Kidney (tissue), 13 donors: ENCODE measurements at regions not wholly inside any gene's neighbourhood (a gene's known extent, or its start where the extent isn't known, plus 50 kb on each side); places are given as distances from the start of the nearest gene placed in this dataset.

ENCODE experiments used
- DNase-seq, 5 donors: peaks; one replicate each; pipeline ENCODE4 v3.0.0-alpha.2; 2013 to 2020
- FAIRE-seq: peaks from 2 replicates; lab custom pipeline; 2012; peaks lifted over from hg19 to GRCh38; lab: Jason Lieb, UNC
- H3K27ac ChIP-seq, 2 donors: one replicate each; pipeline ENCODE4 v1.7.0; 2013; ENCODE audit warnings: low read depth in 2 of 2, low read length in 2 of 2, inconsistent platforms in 1 of 2
- H3K27me3 ChIP-seq: one replicate; pipeline ENCODE4 v1.7.1; 2013; ENCODE audit warnings: low read length, inconsistent platforms; ENCODE audit not compliant: control insufficient read depth, insufficient read depth
- H3K36me3 ChIP-seq, 3 donors: one replicate each; pipeline versions ENCODE4 v1.7.0 to v1.7.1; 2013; ENCODE audit warnings: low read length in 3 of 3, control low read depth in 1 of 3, inconsistent platforms in 1 of 3; ENCODE audit not compliant: insufficient read depth in 3 of 3, control insufficient read depth in 2 of 3
- H3K4me1 ChIP-seq, 3 donors: one replicate each; pipeline versions ENCODE4 v1.7.0 to v1.7.1; 2013; ENCODE audit warnings: low read length in 3 of 3, inconsistent platforms in 1 of 3, low read depth in 1 of 3; ENCODE audit not compliant: control insufficient read depth in 2 of 3, insufficient read depth in 2 of 3
- H3K4me3 ChIP-seq, 3 donors: one replicate each; pipeline versions ENCODE4 v1.7.0 to v1.8.1; 2013; ENCODE audit warnings: low read length in 3 of 3, control low read depth in 1 of 3, inconsistent platforms in 1 of 3
- H3K9ac ChIP-seq, 3 donors: one replicate each; pipeline versions ENCODE4 v1.7.0 to v1.7.1; 2013; ENCODE audit warnings: low read length in 3 of 3, control low read depth in 1 of 3, inconsistent platforms in 1 of 3
- H3K9me3 ChIP-seq, 3 donors: one replicate each; pipeline versions ENCODE4 v1.7.0 to v1.7.1; 2013; ENCODE audit warnings: low read length in 3 of 3, control low read depth in 1 of 3, inconsistent platforms in 1 of 3; ENCODE audit not compliant: control insufficient read depth in 2 of 3, insufficient read depth in 1 of 3
- CTCF ChIP-seq: IDR thresholded peaks from 3 replicates; pipeline ENCODE4 v1.5.1; 2012; ENCODE audit warnings: mild to moderate bottlenecking, moderate library complexity, borderline replicate concordance; ENCODE audit not compliant: insufficient read depth; ENCODE audit errors: extremely low read depth
- intact Hi-C: fragments of 100-400 bp; cut with DNase I; formaldehyde crosslinking; loops from one replicate; pipeline ENCODE4 v1.11.1; 2022
- donor health status: control.
- donor health status: control.
- donor health status: control.
- donor health status: control.
- donor health status: control.
- donor health status: DM: yes; HTN: yes; CAD: no.
- donor health status: Normal renal cell carcinoma (clear cell type).

GRCh38 chr2:62286089-62286785, 90.3 kb downstream of the B3GNT2 start:
- no peak overlapping the region for H3K9ac ChIP-seq
- H3K9me3 ChIP-seq, result peaks cover 0 to 12% (median 0%) of the 10 kb centered on the region in 3 donors
- FAIRE-seq, result no peak
- H3K27ac ChIP-seq, result no peak overlapping the region
- H3K4me3 ChIP-seq, result no peak overlapping the region
- no peaks in the 10 kb centered on the region for H3K4me1 ChIP-seq
- H3K36me3 ChIP-seq, result no peaks in the 10 kb centered on the region
- intact Hi-C loops, result no loop called here
- no peaks in the 10 kb centered on the region for H3K27me3 ChIP-seq
- DNase-seq, result no peak
- no peak for TF ChIP-seq CTCF

- DNase-seq (no peak), FAIRE-seq (no peak)
- intact Hi-C loops, result no loop called here
- H3K9ac ChIP-seq, result no peak overlapping the region
- no peak overlapping the region for H3K4me3 ChIP-seq
- no peaks in the 10 kb centered on the region for H3K27me3 ChIP-seq
- no peaks in the 10 kb centered on the region for H3K4me1 ChIP-seq
- H3K36me3 ChIP-seq, result no peaks in the 10 kb centered on the region
- TF ChIP-seq CTCF, result no peak
- H3K9me3 ChIP-seq, result peaks cover 0 to 12% (median 0%) of the 10 kb centered on the region in 3 donors
- H3K27ac ChIP-seq, result no peak overlapping the region
These were observed 89.1 kb downstream of the B3GNT2 start for GRCh38 chr2:62284980-62285379.

GRCh38 chr2:62284471-62284870, 88.6 kb downstream of the B3GNT2 start:
- no peaks in the 10 kb centered on the region for H3K27me3 ChIP-seq
- no peak for FAIRE-seq
- no peak for DNase-seq
- TF ChIP-seq CTCF, result no peak
- no peak overlapping the region for H3K4me3 ChIP-seq
- no peak overlapping the region for H3K9ac ChIP-seq
- intact Hi-C loops, result no loop called here
- no peaks in the 10 kb centered on the region for H3K36me3 ChIP-seq
- H3K9me3 ChIP-seq, result peaks cover 0 to 12% (median 0%) of the 10 kb centered on the region in 3 donors
- no peak overlapping the region for H3K27ac ChIP-seq
- no peaks in the 10 kb centered on the region for H3K4me1 ChIP-seq
